PC-3 (cell line): ENCODE measurements at regions not wholly inside any gene's neighbourhood (a gene's known extent, or its start where the extent isn't known, plus 50 kb on each side); places are given as distances from the start of the nearest gene placed in this dataset.
"Not testable (repeated sequence)": the region's sequence is repeated elsewhere in the genome, so short reads cannot be mapped to it uniquely, and the experiment has no call there.

Experiments
- ATAC-seq: fragments of 200-7000 bp; cut with Tn5 transposase; 2 replicates; pipeline ENCODE4 v1.9.1; 2020; ENCODE audit warnings: mild to moderate bottlenecking, moderate library complexity
- BruUV-seq: library from RNA; stranded (reverse); fragments of 400-500 nt; replicated peaks from 2 replicates; lab custom pipeline; 2021; lab: Mats Ljungman, UMichigan
- CTCF ChIA-PET: fragments of 300-600 bp; sonication (Branson Sonifier 250); formaldehyde crosslinking; loops from one replicate; lab custom pipeline; 2022; ENCODE audit warnings: antibody characterized with exemption; lab: Charles Lee
- POLR2A ChIA-PET: fragments of 300-600 bp; sonication (Branson Sonifier 250); formaldehyde crosslinking; loops from one replicate; lab custom pipeline; 2022; ENCODE audit warnings: antibody characterized with exemption; ENCODE audit not compliant: unreplicated experiment; lab: Charles Lee
- DNase-seq: peaks from one replicate; pipeline ENCODE4 v3.0.0-alpha.2; 2015
- H2AFZ ChIP-seq: fragments of 300-600 bp; sonication (generic); 2 replicates; pipeline ENCODE4 v1.6.0; 2016; ENCODE audit warnings: antibody characterized with exemption, low read length
- H3F3A ChIP-seq: fragments of 300-600 bp; sonication (generic); one replicate; pipeline ENCODE4 v1.6.0; 2017; ENCODE audit warnings: antibody characterized with exemption, low read length, control low read depth, mild to moderate bottlenecking; ENCODE audit not compliant: unreplicated experiment
- H3K27ac ChIP-seq: fragments of 300-600 bp; sonication (generic); 2 replicates; pipeline ENCODE4 v1.5.1; 2016; ENCODE audit warnings: mild to moderate bottlenecking, low read length
- H3K27me3 ChIP-seq: fragments of 300-600 bp; sonication (generic); 2 replicates; pipeline ENCODE4 v1.6.1; 2016; ENCODE audit warnings: low read length, mixed read lengths
- H3K36me3 ChIP-seq: fragments of 300-600 bp; sonication (generic); 2 replicates; pipeline ENCODE4 v1.6.1; 2016; ENCODE audit warnings: low read depth, mixed run types, low read length, mixed read lengths
- H3K4me1 ChIP-seq: fragments of 300-600 bp; sonication (generic); 2 replicates; pipeline ENCODE4 v1.5.1; 2016; ENCODE audit warnings: low read length; ENCODE audit not compliant: insufficient read depth
- H3K4me2 ChIP-seq: fragments of 300-600 bp; sonication (generic); 2 replicates; pipeline ENCODE4 v1.6.0; 2016; ENCODE audit warnings: low read length
- H3K4me3 ChIP-seq: fragments of 300-600 bp; sonication (generic); 2 replicates; pipeline ENCODE4 v1.5.1; 2016; ENCODE audit warnings: mild to moderate bottlenecking, low read length, mixed read lengths
- H3K79me2 ChIP-seq: fragments of 300-600 bp; sonication (generic); 2 replicates; pipeline ENCODE4 v1.6.1; 2017; ENCODE audit warnings: low read length, mixed read lengths
- H3K9ac ChIP-seq: fragments of 300-600 bp; sonication (generic); 2 replicates; pipeline ENCODE4 v1.6.0; 2016; ENCODE audit warnings: mild to moderate bottlenecking, low read length
- H3K9me2 ChIP-seq: fragments of 300-600 bp; sonication (generic); replicated peaks from 2 replicates; pipeline ENCODE4 v1.6.1; 2016; ENCODE audit warnings: mixed run types, low read length, mixed read lengths
- H3K9me3 ChIP-seq: fragments of 300-600 bp; sonication (generic); 2 replicates; pipeline ENCODE4 v1.6.1; 2016; ENCODE audit warnings: low read length, mixed read lengths
- H4K20me1 ChIP-seq: fragments of 300-600 bp; sonication (generic); 2 replicates; pipeline ENCODE4 v1.6.1; 2016; ENCODE audit warnings: low read length, mixed read lengths
- EZH2 ChIP-seq: fragments of 300-600 bp; sonication (generic); IDR thresholded peaks from one replicate; pipeline ENCODE4 v1.6.1; 2017; ENCODE audit warnings: antibody characterized with exemption, mild to moderate bottlenecking, low read length; ENCODE audit not compliant: unreplicated experiment
- EZH2phosphoT487 ChIP-seq: fragments of 300-600 bp; sonication (generic); IDR thresholded peaks from 2 replicates; pipeline ENCODE4 v1.6.1; 2018; ENCODE audit warnings: mild to moderate bottlenecking, antibody characterized with exemption, low read length, borderline replicate concordance
- intact Hi-C: fragments of 100-400 bp; cut with micrococcal nuclease; formaldehyde crosslinking; loops from 2 replicates; pipeline ENCODE4 v1.9.0; 2023
- TF ChIP-seq, protein P1 (sequence below): fragments of 300-600 bp; sonication (generic); conservative IDR thresholded peaks from 2 replicates; pipeline ENCODE4 v1.5.1; 2017; ENCODE audit warnings: antibody characterized with exemption, low read depth, mild to moderate bottlenecking, low read length

DNA sequence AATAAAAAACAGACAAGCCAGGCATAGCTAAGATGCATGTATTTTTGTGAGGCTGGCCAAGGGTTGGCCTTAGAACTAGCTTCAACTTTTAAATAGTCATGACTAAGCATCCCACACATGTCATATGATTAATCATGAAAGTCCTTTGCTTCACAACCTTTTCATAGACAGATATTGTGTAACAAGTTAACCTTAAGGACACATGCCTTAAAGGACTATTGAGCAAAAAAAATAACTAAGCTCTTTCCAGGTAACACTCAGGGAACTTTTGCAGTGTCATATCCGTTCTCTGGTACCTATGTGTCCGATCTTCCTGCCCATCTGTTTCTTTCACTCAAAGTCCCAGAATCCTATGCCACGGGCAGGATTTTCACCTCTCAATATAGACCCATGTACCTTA lies 498.4 kb downstream of the STK39 start:
- peak; percentile 73 for DNase-seq
- H3K9ac ChIP-seq = no peak overlapping the region; the same call in 1 of the 2 replicates
- H2AFZ ChIP-seq = no peak overlapping the region
- H3K36me3 ChIP-seq = no peaks in the 10 kb centered on the region
- no peak overlapping the region for H3K4me3 ChIP-seq
- H3K79me2 ChIP-seq = no peaks in the 10 kb centered on the region
- H3K27me3 ChIP-seq = no peaks in the 10 kb centered on the region
- TF ChIP-seq, protein P1, sequence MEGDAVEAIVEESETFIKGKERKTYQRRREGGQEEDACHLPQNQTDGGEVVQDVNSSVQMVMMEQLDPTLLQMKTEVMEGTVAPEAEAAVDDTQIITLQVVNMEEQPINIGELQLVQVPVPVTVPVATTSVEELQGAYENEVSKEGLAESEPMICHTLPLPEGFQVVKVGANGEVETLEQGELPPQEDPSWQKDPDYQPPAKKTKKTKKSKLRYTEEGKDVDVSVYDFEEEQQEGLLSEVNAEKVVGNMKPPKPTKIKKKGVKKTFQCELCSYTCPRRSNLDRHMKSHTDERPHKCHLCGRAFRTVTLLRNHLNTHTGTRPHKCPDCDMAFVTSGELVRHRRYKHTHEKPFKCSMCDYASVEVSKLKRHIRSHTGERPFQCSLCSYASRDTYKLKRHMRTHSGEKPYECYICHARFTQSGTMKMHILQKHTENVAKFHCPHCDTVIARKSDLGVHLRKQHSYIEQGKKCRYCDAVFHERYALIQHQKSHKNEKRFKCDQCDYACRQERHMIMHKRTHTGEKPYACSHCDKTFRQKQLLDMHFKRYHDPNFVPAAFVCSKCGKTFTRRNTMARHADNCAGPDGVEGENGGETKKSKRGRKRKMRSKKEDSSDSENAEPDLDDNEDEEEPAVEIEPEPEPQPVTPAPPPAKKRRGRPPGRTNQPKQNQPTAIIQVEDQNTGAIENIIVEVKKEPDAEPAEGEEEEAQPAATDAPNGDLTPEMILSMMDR = no peak
- no peak for TF ChIP-seq EZH2
- no peak for TF ChIP-seq EZH2phosphoT487
- peaks cover 25% of the 10 kb centered on the region for H3K4me1 ChIP-seq
- H3K27ac ChIP-seq = peak overlapping the region; percentile 52
- 0 out of 2 replicates have a peak, but pooled peaks cover 5% of the 10 kb centered on the region for H3K9me2 ChIP-seq
- H3K4me2 ChIP-seq = peak overlapping the region; percentile 25; the same call in 1 of the 2 replicates
- no peaks in the 10 kb centered on the region for H3F3A ChIP-seq
- POLR2A ChIA-PET = interaction anchor here (0.5 kb wide), 1 partner anchor 730 kb away, joined by 3 read pairs; no protein-coding TSS in a partner anchor
- no TSS peak for BruUV-seq
- peak; percentile 74 for ATAC-seq
- H3K9me3 ChIP-seq = no peaks in the 10 kb centered on the region
- no peaks in the 10 kb centered on the region for H4K20me1 ChIP-seq
- CTCF ChIA-PET = interaction anchor here (0.6 kb wide), 1 partner anchor 414 kb away, joined by 4 read pairs; no protein-coding TSS in a partner anchor
- intact Hi-C loops = no loop called here

DNA sequence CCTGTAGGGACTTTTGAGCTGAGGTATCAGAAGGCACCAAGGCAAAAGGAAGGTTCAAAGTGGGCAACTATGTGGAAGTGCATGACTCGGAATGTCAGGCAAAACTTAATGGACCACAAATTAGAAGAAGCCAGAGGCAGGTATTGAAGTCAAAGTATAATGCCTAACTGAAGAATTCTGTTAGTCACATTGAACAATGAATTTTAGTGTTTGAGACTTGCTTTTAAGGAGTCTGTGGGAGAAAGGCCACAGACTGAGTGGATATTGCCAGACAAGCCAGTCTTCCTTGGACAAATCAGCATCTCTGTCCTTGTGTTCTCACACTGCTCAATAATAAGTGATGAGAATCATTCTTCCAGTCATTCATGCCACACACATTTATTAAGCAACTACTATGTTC lies 498.9 kb downstream of the STK39 start:
- no TSS peak for BruUV-seq
- H3K27me3 ChIP-seq = no peaks in the 10 kb centered on the region
- H2AFZ ChIP-seq = no peak overlapping the region
- no peak overlapping the region for H3K27ac ChIP-seq
- ATAC-seq = no peak
- H3K4me2 ChIP-seq = no peak overlapping the region
- H3K79me2 ChIP-seq = no peaks in the 10 kb centered on the region
- H4K20me1 ChIP-seq = no peaks in the 10 kb centered on the region
- no peaks in the 10 kb centered on the region for H3F3A ChIP-seq
- no peaks in the 10 kb centered on the region for H3K9me3 ChIP-seq
- H3K36me3 ChIP-seq = no peaks in the 10 kb centered on the region
- CTCF ChIA-PET = no interaction called here
- intact Hi-C loops = no loop called here
- no peak for DNase-seq
- peaks cover 25% of the 10 kb centered on the region for H3K4me1 ChIP-seq
- no peak overlapping the region for H3K4me3 ChIP-seq
- 0 out of 2 replicates have a peak, but pooled peaks cover 5% of the 10 kb centered on the region for H3K9me2 ChIP-seq
- POLR2A ChIA-PET = interaction anchor here (0.5 kb wide), 1 partner anchor 730 kb away, joined by 3 read pairs; no protein-coding TSS in a partner anchor
- no peak overlapping the region for H3K9ac ChIP-seq
- no peak for TF ChIP-seq EZH2phosphoT487
- TF ChIP-seq, protein P1 = no peak
- TF ChIP-seq EZH2 = no peak

DNA sequence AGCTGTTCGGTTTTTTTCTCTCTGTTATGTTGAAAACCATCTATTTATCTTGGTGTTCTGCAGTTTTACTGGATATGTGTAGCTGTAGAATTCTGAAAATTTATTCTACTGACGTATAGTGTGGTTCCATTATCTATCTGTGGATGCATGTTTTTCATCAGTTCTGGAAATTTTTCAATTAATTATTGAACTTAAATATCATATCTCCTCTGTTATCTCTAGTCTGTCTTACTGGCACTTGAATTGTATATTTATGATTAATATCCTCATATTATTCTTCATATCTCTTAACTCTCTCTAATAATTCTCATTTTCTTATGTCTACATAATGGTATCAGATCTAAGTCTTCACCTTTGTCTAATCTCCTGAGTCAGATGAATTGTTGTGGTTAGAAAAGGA lies 501.7 kb downstream of the STK39 start:
- Histone ChIP-seq H3K9me3 (no peaks in the 10 kb centered on the region), H3K4me2 (no peak overlapping the region), H3K27ac (no peak overlapping the region), H3K79me2 (no peaks in the 10 kb centered on the region), H3K9ac (no peak overlapping the region), H4K20me1 (no peaks in the 10 kb centered on the region), H3K27me3 (no peaks in the 10 kb centered on the region), H3F3A (no peaks in the 10 kb centered on the region), H3K36me3 (no peaks in the 10 kb centered on the region), H2AFZ (no peak overlapping the region), H3K4me1 (peaks cover 24% of the 10 kb centered on the region), H3K9me2 (0 out of 2 replicates have a peak, but pooled peaks cover 5% of the 10 kb centered on the region), H3K4me3 (no peak overlapping the region)
- DNase-seq (no peak), ATAC-seq (no peak)
- CTCF ChIA-PET = no interaction called here
- BruUV-seq = no TSS peak
- POLR2A ChIA-PET = interaction anchor here (0.6 kb wide), 1 partner anchor 304 kb away, joined by 6 read pairs; no protein-coding TSS in a partner anchor
- intact Hi-C loops = no loop called here
- TF ChIP-seq EZH2 = no peak
- TF ChIP-seq EZH2phosphoT487 = no peak
- TF ChIP-seq, protein P1 = no peak

DNA sequence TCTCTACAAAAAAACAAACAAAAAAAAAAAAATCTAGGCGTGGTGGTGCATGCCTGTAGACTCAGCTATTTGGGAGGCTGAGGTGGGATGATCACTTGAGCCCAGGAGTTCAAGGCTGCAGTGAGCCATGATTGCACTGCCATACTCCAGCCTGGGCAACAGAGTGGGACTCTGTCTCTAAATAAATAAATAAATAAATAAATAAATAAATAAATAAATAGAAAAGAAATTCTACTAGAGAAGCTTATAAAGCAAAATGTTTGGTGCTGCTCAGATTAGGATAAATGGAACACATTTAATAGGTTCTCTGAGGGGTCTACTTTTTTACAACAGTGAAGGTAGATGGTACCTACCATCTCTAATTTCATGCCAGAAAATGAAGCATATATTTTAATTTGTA lies 507.5 kb downstream of the STK39 start:
- H3K4me3 ChIP-seq, H2AFZ ChIP-seq, POLR2A ChIA-PET, H3K27me3 ChIP-seq, H3K9me3 ChIP-seq, H4K20me1 ChIP-seq, H3K9ac ChIP-seq, H3K79me2 ChIP-seq, DNase-seq, H3K9me2 ChIP-seq, ATAC-seq, intact Hi-C loops, H3K36me3 ChIP-seq, BruUV-seq, H3K4me2 ChIP-seq, H3K4me1 ChIP-seq, H3F3A ChIP-seq, H3K27ac ChIP-seq, CTCF ChIA-PET: not testable (repeated sequence)
